DMS53 treated with DMSO at 0.1 percent for 48 hours (cell line): ENCODE measurements at regions not wholly inside any gene's neighbourhood (a gene's known extent, or its start where the extent isn't known, plus 50 kb on each side); places are given as distances from the start of the nearest gene placed in this dataset.

ENCODE experiments used
- DNase-seq: peaks from one replicate; lab custom pipeline; 2025; ENCODE audit not compliant: unreplicated experiment; lab: John Stamatoyannopoulos, UW

- DNase-seq = peak; percentile 62
These were observed 402.9 kb downstream of the CYLC2 start for GRCh38 chr9:103397868-103398600.

- DNase-seq = no peak
These were observed 404.4 kb downstream of the CYLC2 start for GRCh38 chr9:103399535-103399934.

GRCh38 chr9:103407260-103407659 lies 412.1 kb downstream of the CYLC2 start:
- no peak for DNase-seq

- no peak for DNase-seq
These were observed 414.9 kb downstream of the CYLC2 start for GRCh38 chr9:103410059-103410458.

- DNase-seq = no peak
These were observed 432.6 kb downstream of the CYLC2 start for GRCh38 chr9:103427696-103428095.

GRCh38 chr9:103430469-103430868 lies 435.3 kb downstream of the CYLC2 start:
- no peak for DNase-seq

- no peak for DNase-seq
These were observed 436.7 kb downstream of the CYLC2 start for GRCh38 chr9:103431809-103432208.

GRCh38 chr9:103444176-103444575 lies 449.0 kb downstream of the CYLC2 start:
- no peak for DNase-seq

- DNase-seq = no peak
These were observed 463.7 kb downstream of the CYLC2 start for GRCh38 chr9:103458826-103459225.

- no peak for DNase-seq
These were observed 476.1 kb downstream of the CYLC2 start for GRCh38 chr9:103471241-103471640.

- no peak for DNase-seq
These were observed 479.0 kb downstream of the CYLC2 start for GRCh38 chr9:103474156-103474555.

GRCh38 chr9:103483471-103484096 lies 488.5 kb downstream of the CYLC2 start:
- DNase-seq = no peak

- DNase-seq = no peak
These were observed 490.0 kb downstream of the CYLC2 start for GRCh38 chr9:103485138-103485537.

- DNase-seq = no peak
These were observed 519.6 kb downstream of the CYLC2 start for GRCh38 chr9:103514767-103515166.

- no peak for DNase-seq
These were observed 527.3 kb downstream of the CYLC2 start for GRCh38 chr9:103522409-103522808.

GRCh38 chr9:103530934-103531333 lies 535.8 kb downstream of the CYLC2 start:
- DNase-seq = no peak

GRCh38 chr9:103533318-103533717 lies 538.2 kb downstream of the CYLC2 start:
- no peak for DNase-seq

- no peak for DNase-seq
These were observed 542.3 kb downstream of the CYLC2 start for GRCh38 chr9:103537426-103537825.

GRCh38 chr9:103545260-103545659 lies 548.8 kb upstream of the SMC2 start:
- no peak for DNase-seq

GRCh38 chr9:103552712-103553111 lies 541.4 kb upstream of the SMC2 start:
- no peak for DNase-seq

- no peak for DNase-seq
These were observed 520.1 kb upstream of the SMC2 start for GRCh38 chr9:103574056-103574455.

- DNase-seq = no peak
These were observed 507.4 kb upstream of the SMC2 start for GRCh38 chr9:103586721-103587120.

- no peak for DNase-seq
These were observed 492.8 kb upstream of the SMC2 start for GRCh38 chr9:103601287-103601686.
